Mesothelial cell of epicardium (in vitro differentiated cells): ENCODE measurements at regions not wholly inside any gene's neighbourhood (a gene's known extent, or its start where the extent isn't known, plus 50 kb on each side); places are given as distances from the start of the nearest gene placed in this dataset.

ENCODE experiments used
- DNase-seq, 2 experiments: peaks; one replicate each; pipeline ENCODE4 v3.0.0; 2021; ENCODE audit warnings: low spot score in 2 of 2; ENCODE audit not compliant: unreplicated experiment in 2 of 2
- H3K27ac Mint-ChIP-seq: 2 replicates; pipeline ENCODE4 v1.8.0; 2021; ENCODE audit warnings: mixed read lengths
- H3K27me3 Mint-ChIP-seq: 2 replicates; pipeline ENCODE4 v1.8.0; 2021; ENCODE audit warnings: low read depth, mixed read lengths
- H3K36me3 Mint-ChIP-seq: 2 replicates; pipeline ENCODE4 v1.8.0; 2021; ENCODE audit warnings: mixed read lengths
- H3K4me1 Mint-ChIP-seq: 2 replicates; pipeline ENCODE4 v1.8.0; 2021; ENCODE audit warnings: mixed read lengths
- H3K4me3 Mint-ChIP-seq: 2 replicates; pipeline ENCODE4 v1.8.0; 2021; ENCODE audit warnings: mild to moderate bottlenecking, moderate library complexity, mixed read lengths
- H3K9me3 Mint-ChIP-seq: 2 replicates; pipeline ENCODE4 v1.8.0; 2021; ENCODE audit warnings: mixed read lengths
- CTCF ChIP-seq: fragments of 200-600 bp; sonication (generic); IDR thresholded peaks from one replicate; pipeline ENCODE4 v1.5.0; 2021; ENCODE audit warnings: antibody characterized with exemption; ENCODE audit not compliant: unreplicated experiment

GRCh38 chr5:153030755-153031725, 459.4 kb upstream of the GRIA1 start:
- Mint-ChIP-seq H3K9me3 (peaks cover 6% of the 10 kb centered on the region), H3K27me3 (no peaks in the 10 kb centered on the region), H3K4me3 (no peak overlapping the region), H3K27ac (no peak overlapping the region), H3K4me1 (no peaks in the 10 kb centered on the region), H3K36me3 (no peaks in the 10 kb centered on the region)
- no peak for TF ChIP-seq CTCF
- DNase-seq, result no peak

GRCh38 chr5:153039501-153039900, 451.0 kb upstream of the GRIA1 start:
- Mint-ChIP-seq H3K27ac (no peak overlapping the region), H3K4me1 (no peaks in the 10 kb centered on the region), H3K4me3 (no peak overlapping the region), H3K9me3 (no peaks in the 10 kb centered on the region), H3K27me3 (no peaks in the 10 kb centered on the region), H3K36me3 (no peaks in the 10 kb centered on the region)
- DNase-seq, result no peak
- TF ChIP-seq CTCF, result no peak

DNA sequence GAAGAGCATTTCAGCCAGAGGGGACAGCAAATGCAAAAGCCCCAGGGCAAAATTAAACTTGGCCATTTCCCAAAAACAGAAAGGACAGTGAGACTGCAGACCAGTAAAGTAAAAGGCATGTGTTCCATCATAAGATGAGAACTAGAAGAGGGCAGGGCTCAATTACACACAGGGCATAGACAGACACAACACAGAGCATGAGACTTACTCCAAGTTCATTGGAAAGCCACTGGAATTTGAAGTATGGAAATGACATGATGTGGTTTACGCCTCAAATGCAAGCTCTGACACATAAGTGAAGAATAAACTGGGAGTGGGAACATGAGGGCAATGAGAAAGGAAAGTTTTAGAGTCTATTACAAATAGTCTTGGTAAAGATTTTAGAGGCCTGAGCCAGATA, 446.6 kb upstream of the GRIA1 start:
- no peaks in the 10 kb centered on the region for H3K4me1 Mint-ChIP-seq
- H3K36me3 Mint-ChIP-seq, result no peaks in the 10 kb centered on the region
- no peaks in the 10 kb centered on the region for H3K27me3 Mint-ChIP-seq
- no peak for TF ChIP-seq CTCF
- H3K9me3 Mint-ChIP-seq, result no peaks in the 10 kb centered on the region
- no peak overlapping the region for H3K4me3 Mint-ChIP-seq
- DNase-seq, result no peak
- no peak overlapping the region for H3K27ac Mint-ChIP-seq

GRCh38 chr5:153050496-153051179, 439.8 kb upstream of the GRIA1 start:
- H3K4me3 Mint-ChIP-seq, result no peak overlapping the region
- DNase-seq, result no peak
- H3K36me3 Mint-ChIP-seq, result no peaks in the 10 kb centered on the region
- peaks cover 8% of the 10 kb centered on the region for H3K27me3 Mint-ChIP-seq
- H3K9me3 Mint-ChIP-seq, result no peaks in the 10 kb centered on the region
- no peak for TF ChIP-seq CTCF
- no peaks in the 10 kb centered on the region for H3K4me1 Mint-ChIP-seq
- H3K27ac Mint-ChIP-seq, result no peak overlapping the region

- no peak overlapping the region for H3K4me3 Mint-ChIP-seq
- no peak overlapping the region for H3K27ac Mint-ChIP-seq
- DNase-seq, result no peak
- no peaks in the 10 kb centered on the region for H3K36me3 Mint-ChIP-seq
- H3K9me3 Mint-ChIP-seq, result no peaks in the 10 kb centered on the region
- no peaks in the 10 kb centered on the region for H3K27me3 Mint-ChIP-seq
- no peak for TF ChIP-seq CTCF
- H3K4me1 Mint-ChIP-seq, result peaks cover 4% of the 10 kb centered on the region
These were observed 424.2 kb upstream of the GRIA1 start for GRCh38 chr5:153066281-153066680.
